ENCODE measurements at regions not wholly inside any gene's neighbourhood (a gene's known extent, or its start where the extent isn't known, plus 50 kb on each side); places are given as distances from the start of the nearest gene placed in this dataset.

DNA sequence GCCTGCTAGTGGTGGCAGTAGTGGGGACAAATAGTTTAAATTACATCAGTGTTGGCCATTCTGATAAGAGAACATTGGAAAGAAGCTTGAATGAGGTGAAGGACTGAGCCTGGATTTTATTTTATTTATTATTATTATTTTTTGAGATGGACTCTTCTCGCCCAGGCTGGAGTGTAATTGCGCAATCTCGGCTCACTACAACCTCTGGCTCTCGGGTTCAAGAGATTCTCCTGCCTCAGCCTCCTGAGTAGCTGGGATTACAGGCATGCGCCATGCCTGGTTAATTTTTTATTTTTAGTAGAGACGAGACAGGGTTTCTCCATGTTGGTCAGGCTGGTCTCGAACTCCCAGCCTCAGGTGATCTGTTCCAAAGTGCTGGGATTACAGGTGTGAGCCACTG is 739.4 kb downstream of the AACS start:
- H2AFZ ChIP-seq (replicated peaks), result no peak overlapping the region
- no peaks in the 10 kb centered on the region for H3K4me1 Mint-ChIP-seq
- H3K79me2 ChIP-seq (ENCODE audit: low read depth), result no peaks in the 10 kb centered on the region
- H3K4me2 ChIP-seq, result no peak overlapping the region
- no peaks in the 10 kb centered on the region for H3K36me3 ChIP-seq
- peaks cover 2% of the 10 kb centered on the region for H3K9me3 Mint-ChIP-seq
- H3K36me3 Mint-ChIP-seq, result no peaks in the 10 kb centered on the region
- H3K4me3 Mint-ChIP-seq, result no peak overlapping the region
- no peaks in the 10 kb centered on the region for H3K4me1 ChIP-seq
- H4K20me1 ChIP-seq (ENCODE audit: low read depth), result no peaks in the 10 kb centered on the region
- TF ChIP-seq, protein P1, sequence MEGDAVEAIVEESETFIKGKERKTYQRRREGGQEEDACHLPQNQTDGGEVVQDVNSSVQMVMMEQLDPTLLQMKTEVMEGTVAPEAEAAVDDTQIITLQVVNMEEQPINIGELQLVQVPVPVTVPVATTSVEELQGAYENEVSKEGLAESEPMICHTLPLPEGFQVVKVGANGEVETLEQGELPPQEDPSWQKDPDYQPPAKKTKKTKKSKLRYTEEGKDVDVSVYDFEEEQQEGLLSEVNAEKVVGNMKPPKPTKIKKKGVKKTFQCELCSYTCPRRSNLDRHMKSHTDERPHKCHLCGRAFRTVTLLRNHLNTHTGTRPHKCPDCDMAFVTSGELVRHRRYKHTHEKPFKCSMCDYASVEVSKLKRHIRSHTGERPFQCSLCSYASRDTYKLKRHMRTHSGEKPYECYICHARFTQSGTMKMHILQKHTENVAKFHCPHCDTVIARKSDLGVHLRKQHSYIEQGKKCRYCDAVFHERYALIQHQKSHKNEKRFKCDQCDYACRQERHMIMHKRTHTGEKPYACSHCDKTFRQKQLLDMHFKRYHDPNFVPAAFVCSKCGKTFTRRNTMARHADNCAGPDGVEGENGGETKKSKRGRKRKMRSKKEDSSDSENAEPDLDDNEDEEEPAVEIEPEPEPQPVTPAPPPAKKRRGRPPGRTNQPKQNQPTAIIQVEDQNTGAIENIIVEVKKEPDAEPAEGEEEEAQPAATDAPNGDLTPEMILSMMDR (IDR thresholded peaks at IDR 0.05), result no peak
- no peak for TF ChIP-seq EZH2phosphoT487 (IDR thresholded peaks at IDR 0.05)
- no peak for TF ChIP-seq EZH2 (IDR thresholded peaks at IDR 0.05)
- H3K27me3 ChIP-seq, result no peaks in the 10 kb centered on the region
- H3K4me3 ChIP-seq, result no peak overlapping the region
- no peaks in the 10 kb centered on the region for H3F3A ChIP-seq (ENCODE audit: low read depth)
- H3K27me3 Mint-ChIP-seq (ENCODE audit: insufficient read depth, low read depth), result peaks cover 2% of the 10 kb centered on the region
- H3K27ac Mint-ChIP-seq, result no peak overlapping the region
- no peak overlapping the region for H3K9ac ChIP-seq
- no peak overlapping the region for H3K27ac ChIP-seq
- no peaks in the 10 kb centered on the region for H3K9me3 ChIP-seq (ENCODE audit: low read depth)
- DNase-seq (ENCODE audit: low spot score), result no peak

GRCh38 chr12:125824276-125824675 is 759.0 kb downstream of the AACS start:
- H4K20me1 ChIP-seq (ENCODE audit: low read depth), result no peaks in the 10 kb centered on the region
- no peak overlapping the region for H3K27ac ChIP-seq
- no peaks in the 10 kb centered on the region for H3K79me2 ChIP-seq (ENCODE audit: low read depth)
- no peaks in the 10 kb centered on the region for H3K4me1 ChIP-seq
- no peak overlapping the region for H3K9ac ChIP-seq
- TF ChIP-seq EZH2 (IDR thresholded peaks at IDR 0.05) (no peak), EZH2phosphoT487 (IDR thresholded peaks at IDR 0.05) (no peak)
- TF ChIP-seq, protein P1 (IDR thresholded peaks at IDR 0.05), result no peak
- no peak for DNase-seq (ENCODE audit: low spot score)
- H3K27me3 ChIP-seq, result no peaks in the 10 kb centered on the region
- H3K4me3 Mint-ChIP-seq, result no peak overlapping the region
- no peak overlapping the region for H2AFZ ChIP-seq (replicated peaks)
- no peaks in the 10 kb centered on the region for H3K36me3 Mint-ChIP-seq
- H3K36me3 ChIP-seq, result no peaks in the 10 kb centered on the region
- H3K9me3 ChIP-seq (ENCODE audit: low read depth), result peaks cover 3% of the 10 kb centered on the region
- H3K27me3 Mint-ChIP-seq (ENCODE audit: insufficient read depth, low read depth), result no peaks in the 10 kb centered on the region
- H3K27ac Mint-ChIP-seq, result no peak overlapping the region
- H3K4me2 ChIP-seq, result no peak overlapping the region
- no peak overlapping the region for H3K4me3 ChIP-seq
- no peaks in the 10 kb centered on the region for H3F3A ChIP-seq (ENCODE audit: low read depth)
- H3K4me1 Mint-ChIP-seq, result no peaks in the 10 kb centered on the region
- H3K9me3 Mint-ChIP-seq, result peaks cover 10% of the 10 kb centered on the region

DNA sequence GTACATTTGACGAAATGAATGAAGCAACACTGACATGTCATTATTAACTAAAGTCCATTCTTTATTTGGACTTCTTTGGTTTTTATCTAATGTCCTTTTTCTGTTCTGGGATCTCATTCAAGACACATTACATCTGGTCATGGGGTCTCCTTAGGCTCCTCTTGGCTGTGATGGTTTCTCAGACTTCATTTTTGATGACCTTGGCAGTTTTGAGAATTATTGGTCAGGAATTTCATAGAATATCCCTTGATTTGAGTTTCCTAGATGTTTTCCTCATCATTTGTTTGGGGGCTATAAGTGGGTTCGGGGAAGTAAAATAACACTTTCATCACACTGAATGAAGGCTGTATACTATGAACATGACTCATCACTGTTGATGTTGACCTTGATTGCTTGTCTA is 770.6 kb downstream of the AACS start:
- Histone ChIP-seq H3K4me2 (no peak overlapping the region), H3K9me3 (ENCODE audit: low read depth) (no peaks in the 10 kb centered on the region), H3F3A (ENCODE audit: low read depth) (no peaks in the 10 kb centered on the region), H3K27me3 (no peaks in the 10 kb centered on the region), H3K4me3 (no peak overlapping the region), H3K36me3 (no peaks in the 10 kb centered on the region), H3K27ac (no peak overlapping the region), H3K4me1 (no peaks in the 10 kb centered on the region), H4K20me1 (ENCODE audit: low read depth) (no peaks in the 10 kb centered on the region), H3K79me2 (ENCODE audit: low read depth) (no peaks in the 10 kb centered on the region), H2AFZ (replicated peaks) (no peak overlapping the region), H3K9ac (no peak overlapping the region)
- no peak for DNase-seq (ENCODE audit: low spot score)
- H3K9me3 Mint-ChIP-seq, result peaks cover 2% of the 10 kb centered on the region
- TF ChIP-seq, protein P1 (IDR thresholded peaks at IDR 0.05), result no peak
- TF ChIP-seq EZH2phosphoT487 (IDR thresholded peaks at IDR 0.05) (no peak), EZH2 (IDR thresholded peaks at IDR 0.05) (no peak)
- no peak overlapping the region for H3K27ac Mint-ChIP-seq
- no peaks in the 10 kb centered on the region for H3K4me1 Mint-ChIP-seq
- no peaks in the 10 kb centered on the region for H3K36me3 Mint-ChIP-seq
- H3K27me3 Mint-ChIP-seq (ENCODE audit: insufficient read depth, low read depth), result peaks cover 3% of the 10 kb centered on the region
- H3K4me3 Mint-ChIP-seq, result no peak overlapping the region
